ENCODE measurements at regions not wholly inside any gene's neighbourhood (a gene's known extent, or its start where the extent isn't known, plus 50 kb on each side); places are given as distances from the start of the nearest gene placed in this dataset.

DNA sequence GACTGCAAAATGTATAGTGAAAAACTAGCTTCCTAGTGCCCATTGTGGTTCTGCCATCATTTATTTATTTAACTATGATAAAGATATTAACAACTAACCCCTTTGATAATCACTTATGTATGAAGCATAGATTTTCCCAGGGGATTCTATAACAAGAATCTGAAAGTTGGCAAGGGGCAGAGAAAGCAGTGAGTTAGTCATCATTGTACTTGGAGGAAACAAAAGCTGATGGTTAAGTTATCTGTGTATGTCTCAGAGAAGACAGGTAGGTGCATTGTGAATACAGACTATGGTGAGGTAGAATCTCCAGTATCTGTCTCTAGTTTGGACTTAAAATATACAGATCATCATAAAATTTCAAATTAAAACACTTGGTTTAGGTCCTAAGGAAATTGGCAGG is 2159.1 kb upstream of the CELF4 start:
- DNase-seq = no peak
- H3K4me3 ChIP-seq (ENCODE audit: control insufficient read depth in 1 of 7, extremely low read depth in 1 of 7, insufficient read depth in 4 of 7, low read depth in 2 of 7, low read length in 6 of 7) = no peak overlapping the region
- peaks cover 0 to 2% (median 0%) of the 10 kb centered on the region in 4 experiments for H3K36me3 ChIP-seq (ENCODE audit: control insufficient read depth in 4 of 4, insufficient read depth in 4 of 4, low read length in 3 of 4)
- CTCF ChIA-PET = interaction anchor here (1.5 kb wide), 1 partner anchor 9 kb away, joined by 3 read pairs; no protein-coding TSS in a partner anchor
- H3K4me1 ChIP-seq (ENCODE audit: control extremely low read depth in 1 of 4, control insufficient read depth in 4 of 4, insufficient read depth in 4 of 4, low read length in 3 of 4) = no peaks in the 10 kb centered on the region
- no peak overlapping the region for H3K27ac ChIP-seq (ENCODE audit: insufficient read depth in 1 of 2, low read depth in 1 of 2, low read length in 2 of 2, poor library complexity in 1 of 2, severe bottlenecking in 2 of 2)
- POLR2A ChIA-PET = no interaction called here
- H3K9me3 ChIP-seq (ENCODE audit: control extremely low read depth in 1 of 5, control insufficient read depth in 4 of 5, insufficient read depth in 2 of 5, low read depth in 1 of 5, low read length in 4 of 5) = no peaks in the 10 kb centered on the region
- no peaks in the 10 kb centered on the region for H3K27me3 ChIP-seq (replicated peaks in 2 of 5; ENCODE audit: control insufficient read depth in 4 of 5, insufficient read depth in 5 of 5, low read length in 4 of 5)

- DNase-seq = no peak
- Histone ChIP-seq H3K9me3 (ENCODE audit: control extremely low read depth in 1 of 5, control insufficient read depth in 4 of 5, insufficient read depth in 2 of 5, low read depth in 1 of 5, low read length in 4 of 5) (no peaks in the 10 kb centered on the region), H3K4me1 (ENCODE audit: control extremely low read depth in 1 of 4, control insufficient read depth in 4 of 4, insufficient read depth in 4 of 4, low read length in 3 of 4) (no peaks in the 10 kb centered on the region), H3K36me3 (ENCODE audit: control insufficient read depth in 4 of 4, insufficient read depth in 4 of 4, low read length in 3 of 4) (peaks cover 0 to 2% (median 0%) of the 10 kb centered on the region in 4 experiments), H3K27me3 (replicated peaks in 2 of 5; ENCODE audit: control insufficient read depth in 4 of 5, insufficient read depth in 5 of 5, low read length in 4 of 5) (no peaks in the 10 kb centered on the region), H3K27ac (ENCODE audit: insufficient read depth in 1 of 2, low read depth in 1 of 2, low read length in 2 of 2, poor library complexity in 1 of 2, severe bottlenecking in 2 of 2) (no peak overlapping the region), H3K4me3 (ENCODE audit: control insufficient read depth in 1 of 7, extremely low read depth in 1 of 7, insufficient read depth in 4 of 7, low read depth in 2 of 7, low read length in 6 of 7) (no peak overlapping the region)
- ChIA-PET POLR2A (no interaction called here), CTCF (no interaction called here)
- WGBS (ENCODE audit: insufficient coverage) = no CpG with 5 or more reads among the region's 1 CpG
Measured at GRCh38 chr18:39721712-39722111, 2156.1 kb upstream of the CELF4 start.

- H3K4me1 ChIP-seq (ENCODE audit: control extremely low read depth in 1 of 4, control insufficient read depth in 4 of 4, insufficient read depth in 4 of 4, low read length in 3 of 4) = no peaks in the 10 kb centered on the region
- H3K27me3 ChIP-seq (replicated peaks in 2 of 5; ENCODE audit: control insufficient read depth in 4 of 5, insufficient read depth in 5 of 5, low read length in 4 of 5) = no peaks in the 10 kb centered on the region
- ChIA-PET POLR2A (no interaction called here), CTCF (no interaction called here)
- no peak overlapping the region for H3K27ac ChIP-seq (ENCODE audit: insufficient read depth in 1 of 2, low read depth in 1 of 2, low read length in 2 of 2, poor library complexity in 1 of 2, severe bottlenecking in 2 of 2)
- no peak for DNase-seq
- peaks cover 0 to 4% (median 0%) of the 10 kb centered on the region in 4 experiments for H3K36me3 ChIP-seq (ENCODE audit: control insufficient read depth in 4 of 4, insufficient read depth in 4 of 4, low read length in 3 of 4)
- no peak overlapping the region for H3K4me3 ChIP-seq (ENCODE audit: control insufficient read depth in 1 of 7, extremely low read depth in 1 of 7, insufficient read depth in 4 of 7, low read depth in 2 of 7, low read length in 6 of 7)
- H3K9me3 ChIP-seq (ENCODE audit: control extremely low read depth in 1 of 5, control insufficient read depth in 4 of 5, insufficient read depth in 2 of 5, low read depth in 1 of 5, low read length in 4 of 5) = no peaks in the 10 kb centered on the region
- no CpG with 5 or more reads among the region's 3 CpGs for WGBS (ENCODE audit: insufficient coverage)
Measured at GRCh38 chr18:39713961-39714360, 2148.4 kb upstream of the CELF4 start.

- Histone ChIP-seq H3K27me3 (replicated peaks in 2 of 5; ENCODE audit: control insufficient read depth in 4 of 5, insufficient read depth in 5 of 5, low read length in 4 of 5) (no peaks in the 10 kb centered on the region), H3K4me3 (ENCODE audit: control insufficient read depth in 1 of 7, extremely low read depth in 1 of 7, insufficient read depth in 4 of 7, low read depth in 2 of 7, low read length in 6 of 7) (no peak overlapping the region), H3K27ac (ENCODE audit: insufficient read depth in 1 of 2, low read depth in 1 of 2, low read length in 2 of 2, poor library complexity in 1 of 2, severe bottlenecking in 2 of 2) (no peak overlapping the region), H3K9me3 (ENCODE audit: control extremely low read depth in 1 of 5, control insufficient read depth in 4 of 5, insufficient read depth in 2 of 5, low read depth in 1 of 5, low read length in 4 of 5) (no peaks in the 10 kb centered on the region), H3K4me1 (ENCODE audit: control extremely low read depth in 1 of 4, control insufficient read depth in 4 of 4, insufficient read depth in 4 of 4, low read length in 3 of 4) (no peaks in the 10 kb centered on the region), H3K36me3 (ENCODE audit: control insufficient read depth in 4 of 4, insufficient read depth in 4 of 4, low read length in 3 of 4) (peaks cover 0 to 4% (median 1%) of the 10 kb centered on the region in 4 experiments)
- ChIA-PET POLR2A (no interaction called here), CTCF (interaction anchor here (0.6 kb wide), 1 partner anchor 14 kb away, joined by 3 read pairs; no protein-coding TSS in a partner anchor)
- DNase-seq = no peak
Measured at GRCh38 chr18:39711701-39712100, 2146.1 kb upstream of the CELF4 start.

- 100% methylated on average over 2 of the region's 3 CpGs for WGBS (ENCODE audit: insufficient coverage)
- CTCF ChIA-PET = no interaction called here
Measured at GRCh38 chr18:39705362-39705761, 2139.8 kb upstream of the CELF4 start.

DNA sequence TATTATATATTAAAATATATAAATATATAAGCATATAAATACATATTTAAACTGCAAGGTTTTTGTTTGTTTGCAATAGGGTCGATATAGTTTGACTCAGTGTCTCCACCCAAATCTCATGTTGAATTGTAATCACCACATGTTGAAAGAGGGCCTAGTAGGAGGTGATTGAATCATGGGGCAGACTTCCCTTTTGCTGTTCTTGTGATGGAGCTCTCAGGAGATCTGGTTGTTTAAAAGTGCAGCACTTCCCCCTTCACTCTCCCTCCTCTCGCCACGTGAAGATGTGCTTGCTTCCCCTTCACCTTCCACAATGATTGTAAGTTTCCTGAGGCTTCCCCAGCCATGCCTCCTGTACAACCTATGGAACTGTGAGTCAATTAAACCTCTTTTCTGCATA is 2137.3 kb upstream of the CELF4 start:
- H3K4me1 ChIP-seq (ENCODE audit: control extremely low read depth in 1 of 4, control insufficient read depth in 4 of 4, insufficient read depth in 4 of 4, low read length in 3 of 4) = no peaks in the 10 kb centered on the region
- no peak overlapping the region for H3K27ac ChIP-seq (ENCODE audit: insufficient read depth in 1 of 2, low read depth in 1 of 2, low read length in 2 of 2, poor library complexity in 1 of 2, severe bottlenecking in 2 of 2)
- H3K9me3 ChIP-seq (ENCODE audit: control extremely low read depth in 1 of 5, control insufficient read depth in 4 of 5, insufficient read depth in 2 of 5, low read depth in 1 of 5, low read length in 4 of 5) = no peaks in the 10 kb centered on the region
- no peak overlapping the region for H3K4me3 ChIP-seq (ENCODE audit: control insufficient read depth in 1 of 7, extremely low read depth in 1 of 7, insufficient read depth in 4 of 7, low read depth in 2 of 7, low read length in 6 of 7)
- peaks cover 0 to 3% (median 0%) of the 10 kb centered on the region in 4 experiments for H3K36me3 ChIP-seq (ENCODE audit: control insufficient read depth in 4 of 4, insufficient read depth in 4 of 4, low read length in 3 of 4)
- POLR2A ChIA-PET = no interaction called here
- H3K27me3 ChIP-seq (replicated peaks in 2 of 5; ENCODE audit: control insufficient read depth in 4 of 5, insufficient read depth in 5 of 5, low read length in 4 of 5) = no peaks in the 10 kb centered on the region
- CTCF ChIA-PET = no interaction called here
- WGBS (ENCODE audit: insufficient coverage) = 52% methylated on average over 2 of the region's 3 CpGs
- no peak for DNase-seq

More at GRCh38 chr18:39705362-39705761, 2139.8 kb upstream of the CELF4 start:
- Histone ChIP-seq H3K27me3 (replicated peaks in 2 of 5; ENCODE audit: control insufficient read depth in 4 of 5, insufficient read depth in 5 of 5, low read length in 4 of 5) (no peaks in the 10 kb centered on the region), H3K4me1 (ENCODE audit: control extremely low read depth in 1 of 4, control insufficient read depth in 4 of 4, insufficient read depth in 4 of 4, low read length in 3 of 4) (no peaks in the 10 kb centered on the region), H3K9me3 (ENCODE audit: control extremely low read depth in 1 of 5, control insufficient read depth in 4 of 5, insufficient read depth in 2 of 5, low read depth in 1 of 5, low read length in 4 of 5) (no peaks in the 10 kb centered on the region), H3K4me3 (ENCODE audit: control insufficient read depth in 1 of 7, extremely low read depth in 1 of 7, insufficient read depth in 4 of 7, low read depth in 2 of 7, low read length in 6 of 7) (no peak overlapping the region), H3K36me3 (ENCODE audit: control insufficient read depth in 4 of 4, insufficient read depth in 4 of 4, low read length in 3 of 4) (peaks cover 0 to 3% (median 0%) of the 10 kb centered on the region in 4 experiments), H3K27ac (ENCODE audit: insufficient read depth in 1 of 2, low read depth in 1 of 2, low read length in 2 of 2, poor library complexity in 1 of 2, severe bottlenecking in 2 of 2) (no peak overlapping the region)
- POLR2A ChIA-PET = no interaction called here
- DNase-seq = no peak

GRCh38 chr18:39701839-39702238 is 2136.2 kb upstream of the CELF4 start:
- ChIA-PET CTCF (no interaction called here), POLR2A (no interaction called here)
- Histone ChIP-seq H3K4me3 (ENCODE audit: control insufficient read depth in 1 of 7, extremely low read depth in 1 of 7, insufficient read depth in 4 of 7, low read depth in 2 of 7, low read length in 6 of 7) (no peak overlapping the region), H3K36me3 (ENCODE audit: control insufficient read depth in 4 of 4, insufficient read depth in 4 of 4, low read length in 3 of 4) (no peaks in the 10 kb centered on the region), H3K27ac (ENCODE audit: insufficient read depth in 1 of 2, low read depth in 1 of 2, low read length in 2 of 2, poor library complexity in 1 of 2, severe bottlenecking in 2 of 2) (no peak overlapping the region), H3K4me1 (ENCODE audit: control extremely low read depth in 1 of 4, control insufficient read depth in 4 of 4, insufficient read depth in 4 of 4, low read length in 3 of 4) (no peaks in the 10 kb centered on the region), H3K9me3 (ENCODE audit: control extremely low read depth in 1 of 5, control insufficient read depth in 4 of 5, insufficient read depth in 2 of 5, low read depth in 1 of 5, low read length in 4 of 5) (no peaks in the 10 kb centered on the region), H3K27me3 (replicated peaks in 2 of 5; ENCODE audit: control insufficient read depth in 4 of 5, insufficient read depth in 5 of 5, low read length in 4 of 5) (no peaks in the 10 kb centered on the region)
- no CpG with 5 or more reads among the region's 2 CpGs for WGBS (ENCODE audit: insufficient coverage)
- DNase-seq = no peak
